ENCODE measurements at regions not wholly inside any gene's neighbourhood (a gene's known extent, or its start where the extent isn't known, plus 50 kb on each side); places are given as distances from the start of the nearest gene placed in this dataset.

DNA sequence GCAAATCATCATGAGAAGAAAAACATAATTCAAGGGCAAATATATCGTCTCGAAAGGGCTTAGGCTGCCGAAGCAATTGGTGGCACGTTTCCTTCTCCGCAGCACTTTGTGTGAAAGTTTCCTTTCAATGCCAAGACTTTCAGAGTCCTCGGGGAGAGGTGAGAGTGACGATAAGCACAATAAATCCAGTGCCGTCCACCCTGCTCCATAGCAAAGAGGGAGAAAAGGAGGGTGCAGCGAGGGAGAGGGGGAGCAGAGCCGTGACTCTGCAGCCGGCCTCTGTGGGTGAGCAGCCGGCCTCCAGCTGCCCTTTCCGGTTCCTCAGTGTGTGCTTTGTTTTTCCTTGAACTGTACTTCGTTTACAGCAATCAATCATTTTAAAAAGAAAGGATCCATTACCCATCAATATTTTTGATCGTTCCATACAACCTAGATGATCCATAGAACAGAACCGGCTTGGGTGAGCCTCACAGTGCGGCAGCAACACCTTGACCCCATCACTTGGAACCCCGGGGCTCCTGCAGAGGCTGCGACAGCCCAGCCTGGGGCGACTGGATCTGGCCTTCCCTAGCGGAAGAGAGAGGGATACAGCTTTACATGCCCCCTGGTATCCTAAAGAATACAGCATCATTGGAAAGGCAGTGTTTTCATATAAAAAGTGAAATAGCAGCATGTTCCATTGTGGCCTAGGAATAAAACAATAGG lies 247.0 kb upstream of the IRX4 start:
- DNase-seq (ENCODE audit: extremely low spot score, unreplicated experiment), result no peak

DNA sequence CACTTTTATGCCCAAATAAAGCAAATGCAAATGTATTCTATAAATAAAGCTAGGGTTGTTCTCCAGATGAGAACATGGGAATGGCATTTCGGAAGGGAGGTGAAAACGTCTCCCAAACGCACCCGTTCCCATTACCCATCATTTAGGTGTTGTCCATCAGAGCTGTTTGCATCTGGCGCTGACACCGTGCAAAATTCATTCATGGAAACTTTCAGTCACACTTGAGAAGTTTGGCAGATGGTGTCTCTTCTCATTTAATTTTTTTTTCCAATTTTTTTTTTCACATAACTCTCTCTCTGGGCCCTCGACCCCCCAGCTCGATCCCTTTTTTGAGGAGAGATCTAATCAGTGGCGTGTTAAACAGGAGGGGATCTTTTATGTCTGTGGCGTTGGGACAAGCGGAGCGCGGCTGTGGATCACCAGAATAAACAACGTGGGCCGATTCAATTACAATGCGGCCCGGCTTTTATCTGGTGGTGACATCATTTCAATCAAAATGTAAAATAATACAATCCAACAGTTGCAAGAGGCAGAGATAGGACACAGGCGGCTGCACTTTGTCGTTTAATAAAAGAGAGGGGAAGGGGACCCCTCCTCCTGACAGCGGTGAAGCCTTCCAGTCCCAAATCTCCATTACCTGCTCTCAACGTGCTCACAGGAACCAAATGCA lies 246.1 kb upstream of the IRX4 start:
- Mint-ChIP-seq H3K9me3 (ENCODE audit: unreplicated experiment) (no peaks in the 10 kb centered on the region), H3K27ac (ENCODE audit: unreplicated experiment) (no peak overlapping the region), H3K4me1 (ENCODE audit: unreplicated experiment) (peaks cover 9% of the 10 kb centered on the region), H3K27me3 (ENCODE audit: unreplicated experiment) (no peaks in the 10 kb centered on the region), H3K36me3 (ENCODE audit: unreplicated experiment) (no peaks in the 10 kb centered on the region), H3K4me3 (ENCODE audit: unreplicated experiment) (no peak overlapping the region)
- DNase-seq (ENCODE audit: extremely low spot score, unreplicated experiment), result no peak
- TF ChIP-seq, protein P1, sequence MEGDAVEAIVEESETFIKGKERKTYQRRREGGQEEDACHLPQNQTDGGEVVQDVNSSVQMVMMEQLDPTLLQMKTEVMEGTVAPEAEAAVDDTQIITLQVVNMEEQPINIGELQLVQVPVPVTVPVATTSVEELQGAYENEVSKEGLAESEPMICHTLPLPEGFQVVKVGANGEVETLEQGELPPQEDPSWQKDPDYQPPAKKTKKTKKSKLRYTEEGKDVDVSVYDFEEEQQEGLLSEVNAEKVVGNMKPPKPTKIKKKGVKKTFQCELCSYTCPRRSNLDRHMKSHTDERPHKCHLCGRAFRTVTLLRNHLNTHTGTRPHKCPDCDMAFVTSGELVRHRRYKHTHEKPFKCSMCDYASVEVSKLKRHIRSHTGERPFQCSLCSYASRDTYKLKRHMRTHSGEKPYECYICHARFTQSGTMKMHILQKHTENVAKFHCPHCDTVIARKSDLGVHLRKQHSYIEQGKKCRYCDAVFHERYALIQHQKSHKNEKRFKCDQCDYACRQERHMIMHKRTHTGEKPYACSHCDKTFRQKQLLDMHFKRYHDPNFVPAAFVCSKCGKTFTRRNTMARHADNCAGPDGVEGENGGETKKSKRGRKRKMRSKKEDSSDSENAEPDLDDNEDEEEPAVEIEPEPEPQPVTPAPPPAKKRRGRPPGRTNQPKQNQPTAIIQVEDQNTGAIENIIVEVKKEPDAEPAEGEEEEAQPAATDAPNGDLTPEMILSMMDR (IDR thresholded peaks at IDR 0.05), result no peak

More for the DNA sequence above, 247.0 kb upstream of the IRX4 start:
- Mint-ChIP-seq H3K27ac (ENCODE audit: unreplicated experiment) (no peak overlapping the region), H3K4me3 (ENCODE audit: unreplicated experiment) (no peak overlapping the region), H3K36me3 (ENCODE audit: unreplicated experiment) (no peaks in the 10 kb centered on the region), H3K4me1 (ENCODE audit: unreplicated experiment) (peaks cover 13% of the 10 kb centered on the region), H3K9me3 (ENCODE audit: unreplicated experiment) (no peaks in the 10 kb centered on the region), H3K27me3 (ENCODE audit: unreplicated experiment) (no peaks in the 10 kb centered on the region)
- TF ChIP-seq, protein P1 (IDR thresholded peaks at IDR 0.05), result no peak

DNA sequence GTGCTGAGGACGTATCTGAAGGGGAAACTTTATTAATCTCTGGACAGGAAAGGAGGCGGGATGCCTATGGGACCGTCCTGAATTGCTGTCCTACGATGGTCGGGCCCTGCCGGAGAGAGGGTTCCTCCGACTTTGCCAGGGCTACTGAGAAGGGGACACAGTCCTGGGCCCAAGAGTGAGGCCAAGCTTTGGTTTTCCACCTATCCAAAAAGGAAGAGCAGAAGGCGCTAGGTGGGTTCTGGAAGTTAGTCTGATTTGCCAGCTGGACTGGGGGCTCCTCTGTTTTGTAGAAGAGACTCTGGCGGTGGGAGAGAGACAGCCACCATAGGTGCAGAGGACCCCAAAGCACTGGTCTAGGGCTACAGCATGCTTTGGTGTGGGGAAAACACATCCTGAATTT lies 243.8 kb upstream of the IRX4 start:
- peaks cover 10% of the 10 kb centered on the region for H3K9me3 Mint-ChIP-seq (ENCODE audit: unreplicated experiment)

DNA sequence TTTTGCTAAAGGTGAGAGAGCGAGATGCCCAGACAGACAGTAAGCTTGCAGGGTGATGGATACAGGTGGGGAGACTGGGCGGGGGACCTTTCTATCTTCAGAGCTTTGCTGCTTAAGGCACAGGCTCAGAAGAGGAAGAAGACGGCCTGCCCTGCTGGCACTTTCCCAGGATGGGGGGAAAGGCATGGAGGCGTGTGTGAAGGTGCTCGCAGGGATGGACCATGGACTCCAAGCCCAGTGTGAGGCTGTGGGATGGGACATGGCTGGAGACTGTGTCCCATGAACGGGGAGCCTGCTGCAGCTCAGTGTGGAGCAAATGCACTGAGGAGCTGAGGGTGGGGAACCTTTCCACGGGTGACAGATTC lies 243.2 kb upstream of the IRX4 start:
- no peaks in the 10 kb centered on the region for H3K27me3 Mint-ChIP-seq (ENCODE audit: unreplicated experiment)
- no peak overlapping the region for H3K27ac Mint-ChIP-seq (ENCODE audit: unreplicated experiment)

More for the DNA sequence above, 243.8 kb upstream of the IRX4 start:
- TF ChIP-seq, protein P1 (IDR thresholded peaks at IDR 0.05), result no peak
- no peaks in the 10 kb centered on the region for H3K36me3 Mint-ChIP-seq (ENCODE audit: unreplicated experiment)
- no peak for DNase-seq (ENCODE audit: extremely low spot score, unreplicated experiment)
- no peak overlapping the region for H3K4me3 Mint-ChIP-seq (ENCODE audit: unreplicated experiment)
- no peak overlapping the region for H3K27ac Mint-ChIP-seq (ENCODE audit: unreplicated experiment)
- no peaks in the 10 kb centered on the region for H3K27me3 Mint-ChIP-seq (ENCODE audit: unreplicated experiment)
- H3K4me1 Mint-ChIP-seq (ENCODE audit: unreplicated experiment), result no peaks in the 10 kb centered on the region

More for the DNA sequence above, 243.2 kb upstream of the IRX4 start:
- no peak overlapping the region for H3K4me3 Mint-ChIP-seq (ENCODE audit: unreplicated experiment)
- H3K36me3 Mint-ChIP-seq (ENCODE audit: unreplicated experiment), result no peaks in the 10 kb centered on the region
- TF ChIP-seq, protein P1 (IDR thresholded peaks at IDR 0.05), result no peak
- peaks cover 10% of the 10 kb centered on the region for H3K9me3 Mint-ChIP-seq (ENCODE audit: unreplicated experiment)
- no peaks in the 10 kb centered on the region for H3K4me1 Mint-ChIP-seq (ENCODE audit: unreplicated experiment)
- DNase-seq (ENCODE audit: extremely low spot score, unreplicated experiment), result no peak
